DND-41 (cell line): ENCODE measurements at regions not wholly inside any gene's neighbourhood (a gene's known extent, or its start where the extent isn't known, plus 50 kb on each side); places are given as distances from the start of the nearest gene placed in this dataset.

ENCODE experiments used
- ATAC-seq: fragments of 200-7000 bp; cut with Tn5 transposase; 3 replicates; pipeline ENCODE4 v1.9.1; 2021; ENCODE audit warnings: low read depth; ENCODE audit not compliant: insufficient read depth
- DNase-seq: peaks from one replicate; pipeline ENCODE4 v3.0.0-alpha.2; 2020
- H2AFZ ChIP-seq: 2 replicates; pipeline ENCODE4 v1.6.0; 2012; ENCODE audit warnings: low read depth, low read length
- H3K27ac ChIP-seq: 2 replicates; pipeline ENCODE4 v1.5.1; 2012; ENCODE audit warnings: low read length, inconsistent platforms
- H3K27me3 ChIP-seq: fragments of 200-600 bp; sonication (generic); 2 replicates; pipeline ENCODE4 v1.6.0; 2012; ENCODE audit warnings: low read length, mild to moderate bottlenecking, inconsistent platforms; ENCODE audit not compliant: insufficient read depth, poor library complexity
- H3K36me3 ChIP-seq: 2 replicates; pipeline ENCODE4 v1.5.1; 2012; ENCODE audit warnings: low read length, inconsistent platforms; ENCODE audit not compliant: insufficient read depth
- H3K4me1 ChIP-seq: 2 replicates; pipeline ENCODE4 v1.5.1; 2012; ENCODE audit warnings: mild to moderate bottlenecking, low read length; ENCODE audit not compliant: insufficient read depth
- H3K4me2 ChIP-seq: 2 replicates; pipeline ENCODE4 v1.6.0; 2012; ENCODE audit warnings: mild to moderate bottlenecking, moderate library complexity, low read length, inconsistent platforms; ENCODE audit not compliant: insufficient read depth
- H3K4me3 ChIP-seq, 2 experiments: fragments of 200-600 bp in 1 of 2; shearing (Covaris generic) in 1 of 2; 2 replicates each; pipeline ENCODE4 v1.5.1; 2012 to 2016; ENCODE audit warnings: inconsistent platforms in 2 of 2, low read length in 2 of 2, mild to moderate bottlenecking in 2 of 2, low read depth in 1 of 2, moderate library complexity in 1 of 2
- H3K79me2 ChIP-seq: 2 replicates; pipeline ENCODE4 v1.6.0; 2012; ENCODE audit warnings: low read length, inconsistent platforms; ENCODE audit not compliant: insufficient read depth
- H3K9ac ChIP-seq: 2 replicates; pipeline ENCODE4 v1.6.0; 2012; ENCODE audit warnings: low read depth, mild to moderate bottlenecking, inconsistent platforms, low read length, moderate library complexity
- H3K9me3 ChIP-seq: 2 replicates; pipeline ENCODE4 v1.5.1; 2012; ENCODE audit warnings: low read length, moderate library complexity, mild to moderate bottlenecking, inconsistent platforms; ENCODE audit not compliant: insufficient read depth, severe bottlenecking
- H4K20me1 ChIP-seq: 2 replicates; pipeline ENCODE4 v1.6.0; 2012; ENCODE audit warnings: low read length; ENCODE audit not compliant: insufficient read depth
- CTCF ChIP-seq: IDR thresholded peaks from 2 replicates; pipeline ENCODE4 v1.5.1; 2012; ENCODE audit warnings: borderline replicate concordance, low read length, moderate library complexity, mild to moderate bottlenecking; ENCODE audit not compliant: poor library complexity, severe bottlenecking; ENCODE audit errors: extremely low read depth
- EZH2 ChIP-seq: IDR thresholded peaks from 3 replicates; pipeline ENCODE4 v1.6.1; 2012; ENCODE audit warnings: borderline replicate concordance, low read depth, mild to moderate bottlenecking, moderate library complexity, low read length, inconsistent platforms; ENCODE audit not compliant: severe bottlenecking

GRCh38 chr19:31099515-31100205, 249.6 kb downstream of the TSHZ3 start:
- no peak overlapping the region for H3K4me3 ChIP-seq
- H3K79me2 ChIP-seq: no peaks in the 10 kb centered on the region
- H2AFZ ChIP-seq: no peak overlapping the region
- H4K20me1 ChIP-seq: no peaks in the 10 kb centered on the region; the same call in 1 of the 2 replicates
- peaks cover 9% of the 10 kb centered on the region for H3K27me3 ChIP-seq
- H3K36me3 ChIP-seq: no peaks in the 10 kb centered on the region
- no peaks in the 10 kb centered on the region for H3K9me3 ChIP-seq
- no peak for TF ChIP-seq EZH2
- no peak for TF ChIP-seq CTCF
- no peaks in the 10 kb centered on the region for H3K4me1 ChIP-seq
- H3K27ac ChIP-seq: no peak overlapping the region
- no peak overlapping the region for H3K4me2 ChIP-seq
- H3K9ac ChIP-seq: no peak overlapping the region
- DNase-seq (no peak), ATAC-seq (no peak)

DNA sequence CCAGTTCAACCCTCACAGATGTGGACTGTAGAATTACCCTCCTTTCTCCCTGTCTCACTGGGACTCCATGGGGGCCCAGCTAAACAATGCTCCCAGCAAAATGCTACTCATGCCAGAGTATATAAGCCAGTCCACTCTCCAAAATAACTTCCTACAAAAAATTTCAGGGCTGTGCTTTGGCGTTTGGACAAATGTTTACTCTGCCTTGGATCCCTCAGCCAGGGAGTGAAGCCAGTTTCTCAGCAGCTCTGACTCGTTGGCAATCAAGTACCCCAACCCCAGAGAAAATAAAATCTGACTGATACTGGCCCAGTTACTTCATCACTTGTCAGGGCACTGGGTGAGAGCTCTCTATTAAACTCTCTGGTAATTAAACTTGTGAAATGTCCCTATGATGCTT, 250.4 kb downstream of the TSHZ3 start:
- Histone ChIP-seq H3K4me1 (no peaks in the 10 kb centered on the region), H3K9ac (no peak overlapping the region), H3K4me3 (no peak overlapping the region), H3K79me2 (no peaks in the 10 kb centered on the region), H2AFZ (no peak overlapping the region), H3K9me3 (no peaks in the 10 kb centered on the region), H4K20me1 (no peaks in the 10 kb centered on the region; the same call in 1 of the 2 replicates), H3K36me3 (no peaks in the 10 kb centered on the region), H3K4me2 (no peak overlapping the region), H3K27ac (no peak overlapping the region), H3K27me3 (peaks cover 6% of the 10 kb centered on the region)
- TF ChIP-seq CTCF: no peak
- no peak for TF ChIP-seq EZH2
- DNase-seq: no peak
- no peak for ATAC-seq

GRCh38 chr19:31096935-31097545, 252.2 kb downstream of the TSHZ3 start:
- Histone ChIP-seq H3K9me3 (no peaks in the 10 kb centered on the region), H3K36me3 (no peaks in the 10 kb centered on the region), H3K27ac (no peak overlapping the region), H2AFZ (no peak overlapping the region), H3K4me1 (no peaks in the 10 kb centered on the region), H3K9ac (no peak overlapping the region), H4K20me1 (no peaks in the 10 kb centered on the region), H3K79me2 (no peaks in the 10 kb centered on the region), H3K27me3 (peaks cover 6% of the 10 kb centered on the region), H3K4me3 (no peak overlapping the region), H3K4me2 (no peak overlapping the region)
- no peak for ATAC-seq
- no peak for TF ChIP-seq EZH2
- no peak for TF ChIP-seq CTCF
- DNase-seq: no peak
